Left ventricle myocardium inferior (tissue), 1 donor: ENCODE measurements at regions not wholly inside any gene's neighbourhood (a gene's known extent, or its start where the extent isn't known, plus 50 kb on each side); places are given as distances from the start of the nearest gene placed in this dataset.

Source experiments
- DNase-seq: peaks from one replicate; pipeline ENCODE4 v3.0.0-alpha.2; 2020
- H3K27ac ChIP-seq: fragments of 200-600 bp; replicated peaks from 2 replicates; pipeline ENCODE4 v1.8.0; 2021
- H3K27me3 ChIP-seq: fragments of 200-600 bp; 2 replicates; pipeline ENCODE4 v1.8.0; 2021; ENCODE audit warnings: low read depth
- H3K36me3 ChIP-seq: fragments of 200-600 bp; 2 replicates; pipeline ENCODE4 v1.8.0; 2021
- H3K4me1 ChIP-seq: fragments of 200-600 bp; 2 replicates; pipeline ENCODE4 v1.8.0; 2021
- H3K4me3 ChIP-seq: fragments of 200-600 bp; 2 replicates; pipeline ENCODE4 v1.8.0; 2021; ENCODE audit warnings: mild to moderate bottlenecking, moderate library complexity
- H3K9me3 ChIP-seq: fragments of 200-600 bp; replicated peaks from 2 replicates; pipeline ENCODE4 v1.8.0; 2021
- intact Hi-C: fragments of 100-400 bp; cut with micrococcal nuclease; formaldehyde crosslinking; loops from one replicate; pipeline ENCODE4 v1.11.0; 2022
- TF ChIP-seq, protein P1 (sequence below): fragments of 200-600 bp; IDR thresholded peaks from 2 replicates; pipeline ENCODE4 v1.8.0; 2021; ENCODE audit warnings: antibody characterized with exemption, mild to moderate bottlenecking, borderline replicate concordance
- donor health status: DM: no; HTN: yes; CAD: no; lungs with severe emphysema.

DNA sequence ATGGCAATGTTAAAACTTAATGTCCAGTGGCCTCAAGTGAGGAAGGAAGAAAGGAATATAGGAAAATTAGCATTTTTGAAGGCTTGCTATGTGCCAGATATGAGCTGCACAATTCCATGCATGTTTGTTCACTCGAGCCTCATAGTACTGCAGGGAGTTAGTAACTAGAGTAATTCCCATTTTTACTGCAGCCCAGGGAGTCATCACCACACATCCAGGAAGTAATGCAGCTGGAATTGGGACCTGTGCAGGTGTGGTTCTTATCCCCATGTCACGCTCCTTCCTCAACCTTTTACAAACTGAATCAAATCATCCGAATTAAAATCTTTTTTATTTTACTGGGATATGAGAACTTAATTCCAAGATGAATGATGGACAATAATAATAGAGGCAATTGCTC lies 149.5 kb upstream of the MAFB start:
- Histone ChIP-seq H3K4me3 (no peak overlapping the region), H3K36me3 (no peaks in the 10 kb centered on the region), H3K27me3 (peaks cover 32% of the 10 kb centered on the region), H3K9me3 (peaks cover 19% of the 10 kb centered on the region), H3K27ac (no peak overlapping the region), H3K4me1 (no peaks in the 10 kb centered on the region)
- intact Hi-C loops, result no loop called here
- no peak for DNase-seq
- TF ChIP-seq, protein P1, sequence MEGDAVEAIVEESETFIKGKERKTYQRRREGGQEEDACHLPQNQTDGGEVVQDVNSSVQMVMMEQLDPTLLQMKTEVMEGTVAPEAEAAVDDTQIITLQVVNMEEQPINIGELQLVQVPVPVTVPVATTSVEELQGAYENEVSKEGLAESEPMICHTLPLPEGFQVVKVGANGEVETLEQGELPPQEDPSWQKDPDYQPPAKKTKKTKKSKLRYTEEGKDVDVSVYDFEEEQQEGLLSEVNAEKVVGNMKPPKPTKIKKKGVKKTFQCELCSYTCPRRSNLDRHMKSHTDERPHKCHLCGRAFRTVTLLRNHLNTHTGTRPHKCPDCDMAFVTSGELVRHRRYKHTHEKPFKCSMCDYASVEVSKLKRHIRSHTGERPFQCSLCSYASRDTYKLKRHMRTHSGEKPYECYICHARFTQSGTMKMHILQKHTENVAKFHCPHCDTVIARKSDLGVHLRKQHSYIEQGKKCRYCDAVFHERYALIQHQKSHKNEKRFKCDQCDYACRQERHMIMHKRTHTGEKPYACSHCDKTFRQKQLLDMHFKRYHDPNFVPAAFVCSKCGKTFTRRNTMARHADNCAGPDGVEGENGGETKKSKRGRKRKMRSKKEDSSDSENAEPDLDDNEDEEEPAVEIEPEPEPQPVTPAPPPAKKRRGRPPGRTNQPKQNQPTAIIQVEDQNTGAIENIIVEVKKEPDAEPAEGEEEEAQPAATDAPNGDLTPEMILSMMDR, result no peak

DNA sequence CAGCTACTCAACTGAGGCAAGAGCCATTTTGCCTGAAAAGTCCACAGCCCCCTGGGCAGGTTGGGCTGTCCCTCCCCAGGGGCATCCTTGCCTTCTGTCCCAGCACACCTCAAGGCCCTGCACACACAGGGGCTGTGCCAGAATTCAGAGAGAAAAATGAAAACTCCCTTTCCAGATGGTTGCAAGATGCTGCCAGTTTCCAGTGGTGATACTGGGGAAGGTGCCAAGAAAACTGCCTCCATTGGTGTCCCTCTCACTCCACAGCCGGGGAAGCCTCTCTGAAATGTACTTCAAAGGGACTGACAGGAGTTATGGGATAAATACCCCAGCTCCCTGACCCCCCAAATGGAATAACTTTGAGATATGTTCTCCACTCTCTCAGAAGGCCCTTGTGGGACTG lies 154.2 kb upstream of the MAFB start:
- TF ChIP-seq, protein P1, result no peak
- peaks cover 9% of the 10 kb centered on the region for H3K9me3 ChIP-seq
- H3K27ac ChIP-seq, result no peak overlapping the region

DNA sequence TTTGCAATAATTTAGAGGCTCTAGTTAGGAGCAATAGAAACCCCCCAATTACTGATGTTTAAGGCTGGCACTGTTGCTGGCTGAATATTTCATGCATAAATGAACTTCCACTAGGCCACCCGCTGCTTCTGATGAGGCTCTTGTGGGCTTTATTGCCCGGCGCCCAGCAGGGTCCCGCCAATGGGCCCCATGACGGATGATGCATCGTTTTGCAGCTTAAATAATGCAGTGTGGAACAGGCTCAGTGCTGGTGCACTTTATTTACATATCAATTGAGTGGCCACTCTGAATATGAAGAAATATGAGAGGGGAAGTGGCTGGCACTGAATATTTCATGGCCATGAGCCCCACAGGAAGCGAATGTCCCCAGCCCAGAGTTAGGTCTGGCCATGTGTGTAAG lies 155.3 kb upstream of the MAFB start:
- no peak for DNase-seq
- Histone ChIP-seq H3K27me3 (peaks cover 26% of the 10 kb centered on the region), H3K36me3 (no peaks in the 10 kb centered on the region), H3K4me1 (no peaks in the 10 kb centered on the region), H3K27ac (no peak overlapping the region), H3K4me3 (no peak overlapping the region), H3K9me3 (peaks cover 9% of the 10 kb centered on the region)
- intact Hi-C loops, result no loop called here
- TF ChIP-seq, protein P1, result no peak

More for the DNA sequence above, 154.2 kb upstream of the MAFB start:
- no peak for DNase-seq
- intact Hi-C loops, result no loop called here
- Histone ChIP-seq H3K4me1 (no peaks in the 10 kb centered on the region), H3K4me3 (no peak overlapping the region), H3K36me3 (no peaks in the 10 kb centered on the region), H3K27me3 (peaks cover 33% of the 10 kb centered on the region)

DNA sequence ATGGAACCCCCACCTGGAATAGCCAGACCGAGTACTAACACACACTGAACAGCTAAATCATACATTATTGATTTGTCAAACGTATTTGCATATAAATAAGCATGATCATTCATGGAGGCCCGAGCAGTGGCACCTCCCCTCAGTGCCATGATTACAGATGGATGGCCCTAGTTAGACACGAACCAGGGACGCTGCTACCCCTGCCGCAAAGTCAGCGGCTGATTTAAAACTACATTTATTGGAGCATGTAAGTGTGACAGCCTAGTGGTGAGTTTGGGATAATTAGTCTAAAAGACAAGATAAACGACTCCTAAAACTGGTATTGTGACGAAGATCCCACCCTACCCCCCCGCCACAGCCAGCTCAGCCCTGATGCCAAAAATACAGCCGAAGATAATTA lies 159.1 kb upstream of the MAFB start:
- peaks cover 9% of the 10 kb centered on the region for H3K9me3 ChIP-seq

DNA sequence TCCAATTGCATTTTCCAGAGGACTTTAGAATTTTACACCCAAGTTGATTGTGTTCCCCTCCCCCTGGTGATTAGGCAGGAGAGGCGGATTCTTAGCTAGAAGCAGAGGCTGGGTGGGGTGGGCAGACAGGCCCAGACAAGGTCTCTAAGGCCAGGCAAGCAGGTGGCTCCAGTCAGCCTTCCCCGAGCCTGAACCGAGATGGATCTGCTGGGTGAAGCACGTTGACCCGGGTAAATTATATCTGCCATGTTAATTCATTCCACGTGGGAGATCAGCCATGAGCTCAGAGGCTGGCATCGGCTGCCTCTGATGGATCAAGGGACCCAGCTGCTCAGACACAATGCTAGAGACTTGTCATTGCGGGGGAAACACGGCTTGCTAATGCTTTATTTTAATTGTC lies 159.5 kb upstream of the MAFB start:
- Histone ChIP-seq H3K36me3 (no peaks in the 10 kb centered on the region), H3K4me3 (no peak overlapping the region), H3K27me3 (peaks cover 11% of the 10 kb centered on the region), H3K9me3 (peaks cover 9% of the 10 kb centered on the region), H3K27ac (no peak overlapping the region), H3K4me1 (no peaks in the 10 kb centered on the region)
- DNase-seq, result no peak
- intact Hi-C loops, result no loop called here
- TF ChIP-seq, protein P1, result no peak

More for the DNA sequence above, 159.1 kb upstream of the MAFB start:
- DNase-seq, result no peak
- Histone ChIP-seq H3K27me3 (peaks cover 11% of the 10 kb centered on the region), H3K4me3 (no peak overlapping the region), H3K4me1 (no peaks in the 10 kb centered on the region), H3K36me3 (no peaks in the 10 kb centered on the region), H3K27ac (no peak overlapping the region)
- TF ChIP-seq, protein P1, result no peak
- intact Hi-C loops, result no loop called here

DNA sequence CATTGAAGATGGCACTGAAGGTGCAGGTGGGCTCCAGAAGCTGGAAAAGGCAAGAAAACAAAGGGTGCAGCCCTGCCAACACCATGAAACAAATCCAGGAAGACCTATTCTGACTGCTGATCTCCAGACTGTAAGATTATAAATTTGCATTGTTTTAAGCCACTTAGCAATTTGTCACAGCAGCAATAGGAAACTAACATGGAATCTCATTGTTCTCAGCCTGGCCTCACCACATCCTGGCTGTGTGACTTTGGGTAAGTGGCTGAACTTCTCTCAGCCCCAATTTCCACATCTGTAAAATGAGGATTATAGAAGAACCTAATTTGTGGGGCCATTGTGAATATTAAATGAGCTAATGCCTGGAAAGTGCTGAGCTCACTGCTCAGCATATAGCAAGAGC lies 160.4 kb upstream of the MAFB start:
- Histone ChIP-seq H3K4me1 (no peaks in the 10 kb centered on the region), H3K4me3 (no peak overlapping the region), H3K27ac (no peak overlapping the region), H3K27me3 (peaks cover 6% of the 10 kb centered on the region), H3K36me3 (no peaks in the 10 kb centered on the region), H3K9me3 (peaks cover 9% of the 10 kb centered on the region)
- DNase-seq, result no peak
- TF ChIP-seq, protein P1, result no peak
- intact Hi-C loops, result no loop called here
